H1 (cell line): ENCODE measurements at regions not wholly inside any gene's neighbourhood (a gene's known extent, or its start where the extent isn't known, plus 50 kb on each side); places are given as distances from the start of the nearest gene placed in this dataset.

Source experiments
- CREB1 ChIP-seq: IDR thresholded peaks from 2 replicates; pipeline ENCODE4 v1.6.1; 2012; ENCODE audit warnings: inconsistent platforms
- KDM5A ChIP-seq: fragments of 200-600 bp; IDR thresholded peaks from 2 replicates; pipeline ENCODE4 v1.7.1; 2012; ENCODE audit warnings: mild to moderate bottlenecking, low read length, inconsistent platforms, mixed read lengths
- RBBP5 ChIP-seq: IDR thresholded peaks from 2 replicates; pipeline ENCODE4 v1.7.1; 2012; ENCODE audit warnings: low read depth, mild to moderate bottlenecking, inconsistent platforms, low read length, moderate library complexity, borderline replicate concordance
- SIRT6 ChIP-seq: IDR thresholded peaks from one replicate; pipeline ENCODE4 v1.7.1; 2012; ENCODE audit warnings: low read length, inconsistent platforms
- TCF12 ChIP-seq: IDR thresholded peaks from 2 replicates; pipeline ENCODE4 v1.6.1; 2011; ENCODE audit warnings: low read depth, mild to moderate bottlenecking, low read length

- TF ChIP-seq TCF12 (no peak), SIRT6 (no peak), RBBP5 (no peak), CREB1 (no peak), KDM5A (no peak)
Observed at GRCh38 chr1:221283532-221283931, 404.3 kb downstream of the HLX start (continued).
